ENCODE measurements at regions not wholly inside any gene's neighbourhood (a gene's known extent, or its start where the extent isn't known, plus 50 kb on each side); places are given as distances from the start of the nearest gene placed in this dataset.

DNA sequence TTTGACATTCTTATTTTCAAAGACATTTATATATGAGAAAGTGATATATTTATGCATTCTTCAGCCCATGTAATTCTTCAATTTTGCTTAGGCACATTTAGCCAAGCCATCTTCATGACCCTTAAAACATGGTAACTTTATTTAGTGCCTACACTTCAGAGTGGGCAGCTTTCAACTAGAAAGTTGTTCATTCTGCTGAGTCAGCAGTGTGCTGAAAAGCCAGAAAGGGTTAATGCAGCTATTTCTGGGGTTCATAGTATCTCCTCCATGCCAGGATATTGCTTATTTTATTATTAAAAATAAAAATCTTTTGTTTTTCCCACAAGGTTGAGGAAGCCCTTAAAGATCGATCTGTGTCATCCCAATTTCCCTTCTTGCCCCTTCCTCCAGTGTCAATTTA lies 79.2 kb downstream of the EDN1 start:
- no peak overlapping the region for H3K4me3 ChIP-seq (ENCODE audit: low read length)
- no peak overlapping the region for H3K27ac ChIP-seq (ENCODE audit: low read length)
- no peak overlapping the region for H3K9ac ChIP-seq (ENCODE audit: low read length)
- H3K36me3 ChIP-seq (ENCODE audit: insufficient read depth, low read length), result no peaks in the 10 kb centered on the region
- no peak for TF ChIP-seq RAD21 (conservative IDR thresholded peaks at IDR 0.05)
- no peak for TF ChIP-seq MXI1 (conservative IDR thresholded peaks at IDR 0.05; ENCODE audit: poor library complexity, severe bottlenecking)
- no peak for TF ChIP-seq EZH2 (IDR thresholded peaks at IDR 0.05; ENCODE audit: borderline replicate concordance, insufficient read depth, low read length, poor library complexity, severe bottlenecking)
- no peak for TF ChIP-seq CTCF (IDR thresholded peaks at IDR 0.05; ENCODE audit: poor library complexity, severe bottlenecking)
- TF ChIP-seq SMC3 (conservative IDR thresholded peaks at IDR 0.05; ENCODE audit: poor library complexity), result no peak
- TF ChIP-seq TAF1 (IDR thresholded peaks at IDR 0.05; ENCODE audit: low read depth), result no peak
- TF ChIP-seq EP300 (conservative IDR thresholded peaks at IDR 0.05; ENCODE audit: poor library complexity, severe bottlenecking), result no peak
- no peak for TF ChIP-seq POLR2AphosphoS5 (IDR thresholded peaks at IDR 0.05)
- TF ChIP-seq, protein P1, sequence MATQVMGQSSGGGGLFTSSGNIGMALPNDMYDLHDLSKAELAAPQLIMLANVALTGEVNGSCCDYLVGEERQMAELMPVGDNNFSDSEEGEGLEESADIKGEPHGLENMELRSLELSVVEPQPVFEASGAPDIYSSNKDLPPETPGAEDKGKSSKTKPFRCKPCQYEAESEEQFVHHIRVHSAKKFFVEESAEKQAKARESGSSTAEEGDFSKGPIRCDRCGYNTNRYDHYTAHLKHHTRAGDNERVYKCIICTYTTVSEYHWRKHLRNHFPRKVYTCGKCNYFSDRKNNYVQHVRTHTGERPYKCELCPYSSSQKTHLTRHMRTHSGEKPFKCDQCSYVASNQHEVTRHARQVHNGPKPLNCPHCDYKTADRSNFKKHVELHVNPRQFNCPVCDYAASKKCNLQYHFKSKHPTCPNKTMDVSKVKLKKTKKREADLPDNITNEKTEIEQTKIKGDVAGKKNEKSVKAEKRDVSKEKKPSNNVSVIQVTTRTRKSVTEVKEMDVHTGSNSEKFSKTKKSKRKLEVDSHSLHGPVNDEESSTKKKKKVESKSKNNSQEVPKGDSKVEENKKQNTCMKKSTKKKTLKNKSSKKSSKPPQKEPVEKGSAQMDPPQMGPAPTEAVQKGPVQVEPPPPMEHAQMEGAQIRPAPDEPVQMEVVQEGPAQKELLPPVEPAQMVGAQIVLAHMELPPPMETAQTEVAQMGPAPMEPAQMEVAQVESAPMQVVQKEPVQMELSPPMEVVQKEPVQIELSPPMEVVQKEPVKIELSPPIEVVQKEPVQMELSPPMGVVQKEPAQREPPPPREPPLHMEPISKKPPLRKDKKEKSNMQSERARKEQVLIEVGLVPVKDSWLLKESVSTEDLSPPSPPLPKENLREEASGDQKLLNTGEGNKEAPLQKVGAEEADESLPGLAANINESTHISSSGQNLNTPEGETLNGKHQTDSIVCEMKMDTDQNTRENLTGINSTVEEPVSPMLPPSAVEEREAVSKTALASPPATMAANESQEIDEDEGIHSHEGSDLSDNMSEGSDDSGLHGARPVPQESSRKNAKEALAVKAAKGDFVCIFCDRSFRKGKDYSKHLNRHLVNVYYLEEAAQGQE (IDR thresholded peaks at IDR 0.05; ENCODE audit: borderline replicate concordance), result no peak
- H3K9me2 ChIP-seq (ENCODE audit: insufficient read depth, low read length), result no peaks in the 10 kb centered on the region
- no peaks in the 10 kb centered on the region for H4K20me1 ChIP-seq (ENCODE audit: insufficient read depth)
- H3K9me3 ChIP-seq (ENCODE audit: low read length), result no peaks in the 10 kb centered on the region
- no peak overlapping the region for H2AFZ ChIP-seq (ENCODE audit: low read depth, low read length)
- H3K27me3 ChIP-seq (ENCODE audit: insufficient read depth, low read depth, low read length), result no peaks in the 10 kb centered on the region
- H3K4me2 ChIP-seq (ENCODE audit: low read length), result no peak overlapping the region
- no peaks in the 10 kb centered on the region for H3F3A ChIP-seq (ENCODE audit: insufficient read depth, low read length, poor library complexity, severe bottlenecking)
- no peaks in the 10 kb centered on the region for H3K79me2 ChIP-seq (replicated peaks; ENCODE audit: insufficient read depth, low read length)

DNA sequence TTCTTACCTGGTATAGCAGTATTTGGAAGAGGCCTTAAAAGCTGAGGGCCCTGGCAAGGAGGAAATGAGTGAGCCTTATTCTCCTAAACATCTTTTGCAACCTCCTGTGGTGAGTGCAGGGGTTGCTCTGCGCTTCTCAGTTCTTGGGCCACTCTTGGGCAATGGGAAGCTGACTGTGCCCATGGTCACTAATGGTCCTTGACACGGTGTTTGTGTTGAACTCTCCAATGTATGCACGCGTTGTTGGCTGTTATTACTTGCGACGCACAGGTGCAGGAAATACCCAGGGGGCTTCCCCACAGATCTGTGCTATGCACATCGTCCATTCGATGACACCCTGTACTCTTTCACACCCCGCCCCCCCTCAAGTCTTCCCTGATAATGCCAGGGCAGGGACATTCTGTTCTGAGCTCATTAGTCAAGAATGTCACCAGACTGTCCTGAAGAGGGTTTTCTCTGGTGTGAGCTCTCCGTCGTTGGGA lies 79.7 kb downstream of the EDN1 start:
- no peaks in the 10 kb centered on the region for H3K9me2 ChIP-seq (ENCODE audit: insufficient read depth, low read length)
- H3K36me3 ChIP-seq (ENCODE audit: insufficient read depth, low read length), result no peaks in the 10 kb centered on the region
- no peak overlapping the region for H3K9ac ChIP-seq (ENCODE audit: low read length)
- no peak overlapping the region for H3K4me3 ChIP-seq (ENCODE audit: low read length)
- H3K79me2 ChIP-seq (replicated peaks; ENCODE audit: insufficient read depth, low read length), result no peaks in the 10 kb centered on the region
- no peaks in the 10 kb centered on the region for H3K27me3 ChIP-seq (ENCODE audit: insufficient read depth, low read depth, low read length)
- H3K4me2 ChIP-seq (ENCODE audit: low read length), result no peak overlapping the region
- no peaks in the 10 kb centered on the region for H3K9me3 ChIP-seq (ENCODE audit: low read length)
- H4K20me1 ChIP-seq (ENCODE audit: insufficient read depth), result no peaks in the 10 kb centered on the region
- H3K27ac ChIP-seq (ENCODE audit: low read length), result no peak overlapping the region
- H3F3A ChIP-seq (ENCODE audit: insufficient read depth, low read length, poor library complexity, severe bottlenecking), result no peaks in the 10 kb centered on the region
- no peak for TF ChIP-seq EZH2 (IDR thresholded peaks at IDR 0.05; ENCODE audit: borderline replicate concordance, insufficient read depth, low read length, poor library complexity, severe bottlenecking)
- no peak for TF ChIP-seq CTCF (IDR thresholded peaks at IDR 0.05; ENCODE audit: poor library complexity, severe bottlenecking)
- TF ChIP-seq, protein P1 (IDR thresholded peaks at IDR 0.05; ENCODE audit: borderline replicate concordance), result no peak
- TF ChIP-seq POLR2AphosphoS5 (IDR thresholded peaks at IDR 0.05), result no peak
- TF ChIP-seq EP300 (conservative IDR thresholded peaks at IDR 0.05; ENCODE audit: poor library complexity, severe bottlenecking), result no peak
- TF ChIP-seq SMC3 (conservative IDR thresholded peaks at IDR 0.05; ENCODE audit: poor library complexity), result no peak
- TF ChIP-seq RAD21 (conservative IDR thresholded peaks at IDR 0.05), result no peak
- TF ChIP-seq MXI1 (conservative IDR thresholded peaks at IDR 0.05; ENCODE audit: poor library complexity, severe bottlenecking), result no peak
- H2AFZ ChIP-seq (ENCODE audit: low read depth, low read length), result no peak overlapping the region
